GM12865 (cell line): ENCODE measurements at regions not wholly inside any gene's neighbourhood (a gene's known extent, or its start where the extent isn't known, plus 50 kb on each side); places are given as distances from the start of the nearest gene placed in this dataset.

ENCODE experiments used
- DNase-seq: peaks from one replicate; pipeline ENCODE4 v3.0.0; 2010; ENCODE audit warnings: low read depth
- H3K4me3 ChIP-seq: 2 replicates; pipeline ENCODE4 v1.5.1; 2011; ENCODE audit warnings: mild to moderate bottlenecking, low read depth, low read length, control low read depth
- TF ChIP-seq, protein P1 (sequence below): IDR thresholded peaks from 2 replicates; pipeline ENCODE4 v1.5.1; 2011; ENCODE audit warnings: low read length, control low read depth, low read depth, inconsistent platforms; ENCODE audit not compliant: insufficient read depth; ENCODE audit errors: missing control alignments

DNA sequence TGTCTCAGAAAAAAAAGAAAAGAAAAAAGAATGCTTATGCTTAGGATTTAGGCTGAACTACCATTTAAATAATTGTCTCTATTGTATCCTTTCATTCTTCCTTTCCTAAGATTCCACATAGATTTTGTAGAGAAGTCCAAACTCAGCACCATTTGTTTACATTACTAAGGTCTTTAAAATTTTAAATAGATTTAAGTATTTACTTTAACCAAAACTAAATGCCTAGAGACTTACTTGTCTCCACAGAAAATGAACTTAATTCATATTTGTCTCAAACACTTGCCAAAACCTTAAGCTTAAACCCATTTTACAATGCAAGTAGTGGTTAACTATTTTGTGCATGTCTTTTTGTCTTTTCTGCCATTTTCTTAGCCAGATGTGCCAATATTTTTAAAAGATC lies 54.1 kb upstream of the ABI1 start:
- no peak for DNase-seq
- TF ChIP-seq, protein P1, sequence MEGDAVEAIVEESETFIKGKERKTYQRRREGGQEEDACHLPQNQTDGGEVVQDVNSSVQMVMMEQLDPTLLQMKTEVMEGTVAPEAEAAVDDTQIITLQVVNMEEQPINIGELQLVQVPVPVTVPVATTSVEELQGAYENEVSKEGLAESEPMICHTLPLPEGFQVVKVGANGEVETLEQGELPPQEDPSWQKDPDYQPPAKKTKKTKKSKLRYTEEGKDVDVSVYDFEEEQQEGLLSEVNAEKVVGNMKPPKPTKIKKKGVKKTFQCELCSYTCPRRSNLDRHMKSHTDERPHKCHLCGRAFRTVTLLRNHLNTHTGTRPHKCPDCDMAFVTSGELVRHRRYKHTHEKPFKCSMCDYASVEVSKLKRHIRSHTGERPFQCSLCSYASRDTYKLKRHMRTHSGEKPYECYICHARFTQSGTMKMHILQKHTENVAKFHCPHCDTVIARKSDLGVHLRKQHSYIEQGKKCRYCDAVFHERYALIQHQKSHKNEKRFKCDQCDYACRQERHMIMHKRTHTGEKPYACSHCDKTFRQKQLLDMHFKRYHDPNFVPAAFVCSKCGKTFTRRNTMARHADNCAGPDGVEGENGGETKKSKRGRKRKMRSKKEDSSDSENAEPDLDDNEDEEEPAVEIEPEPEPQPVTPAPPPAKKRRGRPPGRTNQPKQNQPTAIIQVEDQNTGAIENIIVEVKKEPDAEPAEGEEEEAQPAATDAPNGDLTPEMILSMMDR = no peak
- no peak overlapping the region for H3K4me3 ChIP-seq

DNA sequence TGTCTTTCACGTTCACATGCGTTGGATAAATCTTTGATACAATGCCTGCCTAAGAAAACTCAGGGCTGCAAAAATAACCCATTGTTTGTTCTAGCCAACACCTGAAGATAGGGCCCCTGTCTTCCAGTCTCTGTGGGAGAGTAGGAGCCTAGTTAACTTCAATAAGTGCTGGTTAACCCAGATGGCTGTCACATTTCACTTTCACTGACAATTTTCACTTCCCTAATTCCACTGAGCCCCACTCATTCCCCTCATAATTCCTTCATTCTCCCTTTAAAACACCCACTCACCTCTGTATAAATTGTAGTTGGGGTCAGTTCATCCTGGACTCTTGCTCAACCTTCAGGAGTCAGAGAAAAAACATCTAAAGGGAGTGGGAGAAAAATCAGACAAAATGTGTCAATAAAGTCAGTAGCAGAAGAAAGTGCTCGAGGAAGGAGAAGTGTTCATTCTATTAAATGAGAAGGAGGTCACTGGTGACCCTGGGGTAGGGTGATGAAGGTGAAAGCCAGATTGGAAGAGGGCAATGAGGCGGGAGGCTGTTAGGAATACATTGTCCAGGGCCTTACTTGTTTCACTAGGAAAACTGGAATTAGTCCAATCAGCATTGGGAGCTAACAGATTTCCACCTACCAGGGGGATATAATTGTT lies 51.2 kb upstream of the ABI1 start:
- H3K4me3 ChIP-seq = no peak overlapping the region
- TF ChIP-seq, protein P1 = no peak
- peak; percentile 57 for DNase-seq
